RKO (cell line): ENCODE measurements at regions not wholly inside any gene's neighbourhood (a gene's known extent, or its start where the extent isn't known, plus 50 kb on each side); places are given as distances from the start of the nearest gene placed in this dataset.

Experiments used
- DNase-seq: peaks from one replicate; pipeline ENCODE4 v3.0.0-alpha.2; 2016; ENCODE audit warnings: low spot score

DNA sequence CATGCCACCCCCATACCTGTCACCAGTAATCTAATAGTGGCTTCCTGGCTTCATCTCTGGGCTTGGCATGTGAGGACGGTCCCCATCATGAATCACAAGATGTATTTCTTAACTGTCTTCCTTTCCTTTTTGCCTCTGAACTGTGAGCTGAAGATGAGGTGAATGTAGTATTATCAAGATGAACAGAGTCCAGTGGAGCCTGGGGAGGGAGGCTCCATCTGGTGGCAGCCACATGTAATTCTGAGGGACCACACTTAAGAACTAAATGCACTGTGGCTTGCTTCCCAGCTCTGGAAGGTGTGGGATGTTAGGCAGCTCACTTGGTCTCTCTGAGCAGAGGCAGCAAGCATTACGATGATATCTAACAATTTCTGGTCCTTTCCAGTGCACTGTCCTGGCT, 354.9 kb upstream of the ASIC2 start:
- DNase-seq: peak; percentile 32

DNA sequence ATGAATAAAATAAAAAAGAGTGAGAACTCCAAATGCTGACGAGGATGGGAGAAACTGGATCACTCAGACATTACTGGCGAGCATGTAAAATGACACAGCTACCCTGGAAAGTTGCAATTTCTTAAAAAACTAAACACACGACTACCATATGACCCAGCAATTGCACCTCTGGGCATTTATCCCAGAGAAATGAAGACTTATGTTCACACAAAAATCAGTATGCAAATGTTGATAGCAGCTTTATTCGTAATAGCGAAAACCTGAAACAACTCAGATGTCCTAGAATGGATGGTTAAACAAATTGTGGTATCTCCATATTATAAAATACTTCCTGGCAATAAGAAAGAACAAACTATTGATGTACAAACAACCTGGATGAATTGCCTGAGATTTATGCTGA, 357.2 kb upstream of the ASIC2 start:
- DNase-seq: no peak

DNA sequence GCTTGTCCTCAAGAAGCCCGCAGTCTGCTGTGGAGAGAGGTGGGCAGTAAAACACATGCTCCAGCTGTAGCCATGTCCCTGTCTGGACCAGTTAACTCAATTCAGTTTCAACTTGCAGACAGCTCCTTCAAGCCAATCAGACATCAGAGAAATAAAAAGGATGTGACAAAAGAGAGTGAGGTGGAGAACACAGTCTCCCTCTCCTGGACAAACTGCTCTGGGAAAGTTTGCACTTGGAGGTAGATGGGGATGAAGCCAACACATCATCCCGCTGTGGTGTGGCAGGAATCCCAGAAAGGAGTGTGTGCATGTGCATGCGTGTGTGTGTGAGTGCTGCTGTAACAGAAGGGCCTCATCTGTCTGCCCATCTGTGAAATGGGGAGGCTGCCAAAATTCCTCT, 358.6 kb upstream of the ASIC2 start:
- peak; percentile 11 for DNase-seq

- DNase-seq: no peak
Measured at GRCh38 chr17:33652731-33653398, 359.8 kb upstream of the ASIC2 start.

- DNase-seq: no peak
Measured at GRCh38 chr17:33653399-33653788, 360.3 kb upstream of the ASIC2 start.

DNA sequence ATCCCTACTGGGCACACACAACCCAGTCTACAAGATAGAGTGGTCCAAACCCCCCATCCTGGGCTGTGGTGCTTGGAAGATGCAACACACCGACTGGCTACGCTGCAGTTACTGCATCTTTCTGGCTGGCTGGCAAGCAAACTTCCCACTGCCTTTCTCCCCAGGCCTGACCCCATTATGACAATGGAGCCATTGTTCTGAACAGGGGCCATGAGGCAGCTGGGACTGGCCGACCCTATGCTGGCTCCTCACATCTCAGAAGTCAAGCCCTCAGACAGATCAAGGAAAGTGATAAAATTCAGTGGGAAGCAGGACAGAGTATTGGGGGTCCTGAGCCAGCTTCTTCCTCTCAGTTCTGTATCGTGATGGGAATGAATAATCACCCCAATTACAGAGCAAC, 364.1 kb upstream of the ASIC2 start:
- no peak for DNase-seq

DNA sequence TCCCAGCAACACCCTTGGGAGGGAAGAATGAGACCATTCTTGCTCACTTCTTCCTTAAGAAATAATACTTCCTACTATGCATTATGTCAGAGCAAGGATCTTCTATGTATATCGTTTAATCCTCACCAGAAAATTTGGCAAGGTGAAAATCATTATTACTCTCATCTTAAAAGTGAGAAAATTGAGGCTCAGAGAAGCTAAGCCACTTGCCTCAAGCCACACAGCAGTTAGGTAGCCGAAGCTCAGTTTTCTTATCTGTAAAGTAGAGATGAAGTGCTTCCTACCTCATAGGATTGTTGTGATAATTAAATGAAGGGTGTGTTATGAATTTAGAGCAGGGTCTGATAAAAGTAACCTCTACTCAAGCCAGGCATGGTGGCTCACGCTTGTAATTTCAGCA, 368.9 kb upstream of the ASIC2 start:
- DNase-seq: no peak

- no peak for DNase-seq
Measured at GRCh38 chr17:33664116-33664840, 371.2 kb upstream of the ASIC2 start.

- DNase-seq: peak; percentile 8
Measured at GRCh38 chr17:33667052-33667509, 374.0 kb upstream of the ASIC2 start.

GRCh38 chr17:33667671-33668070, 374.6 kb upstream of the ASIC2 start:
- DNase-seq: no peak

DNA sequence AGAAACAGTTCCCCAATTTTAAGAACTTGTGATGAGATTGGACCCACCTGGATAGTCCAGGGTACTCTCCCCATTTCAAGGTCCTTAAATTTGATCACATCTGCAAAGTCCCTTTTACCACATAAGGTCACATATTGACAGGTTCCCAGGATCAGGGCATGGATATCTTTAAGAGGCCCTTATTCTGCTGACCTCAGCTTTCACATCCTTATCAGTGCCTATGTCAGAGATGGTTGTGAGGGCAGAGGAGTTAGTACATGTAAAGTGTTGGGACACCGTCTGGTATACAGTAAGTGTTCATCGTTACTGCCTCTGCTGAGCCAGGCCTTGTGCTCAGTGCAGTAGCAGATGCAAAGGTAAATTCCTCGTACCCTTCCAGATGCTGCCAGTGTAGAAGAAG, 375.4 kb upstream of the ASIC2 start:
- no peak for DNase-seq

DNA sequence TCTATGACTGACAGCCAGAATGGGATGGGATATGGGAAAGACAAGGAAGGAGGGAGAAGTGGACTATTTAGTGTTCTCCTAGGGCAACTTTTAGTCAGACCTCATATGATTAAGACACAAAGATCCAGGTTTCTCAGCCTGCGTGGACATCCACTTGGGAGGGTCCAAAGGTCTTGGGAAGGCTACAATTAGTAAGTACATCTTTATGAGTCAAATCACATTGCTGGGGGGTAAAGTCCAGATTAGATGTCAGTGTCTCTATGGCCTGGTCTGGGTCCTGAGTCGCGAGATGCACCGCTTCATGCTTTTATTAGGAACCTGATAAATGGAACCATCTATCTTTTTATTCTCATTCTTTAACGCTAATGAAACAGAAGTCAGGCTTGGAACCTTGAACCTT, 378.4 kb upstream of the ASIC2 start:
- no peak for DNase-seq

GRCh38 chr17:33674685-33675084, 381.6 kb upstream of the ASIC2 start:
- peak; percentile 63 for DNase-seq

GRCh38 chr17:33676444-33676843, 383.3 kb upstream of the ASIC2 start:
- DNase-seq: no peak

DNA sequence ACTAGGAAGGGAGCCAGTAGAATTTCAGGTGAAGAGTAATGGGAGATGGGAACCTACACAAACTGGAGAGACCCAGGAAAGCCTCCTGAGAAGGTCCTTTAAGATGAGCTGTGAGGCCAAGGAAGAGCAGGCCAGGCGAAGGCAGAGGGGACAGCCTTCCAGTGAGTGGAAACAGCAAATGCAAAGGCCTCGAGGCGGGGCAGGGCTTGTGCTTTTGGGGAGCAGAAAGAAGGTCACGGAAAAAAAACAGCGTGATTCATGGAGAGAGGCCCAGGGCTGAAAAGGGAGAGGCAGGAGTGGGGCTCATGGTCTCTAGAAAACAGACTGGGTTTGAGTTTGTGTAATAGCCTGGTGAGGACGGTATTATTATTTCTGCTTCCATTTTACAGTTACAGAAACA, 386.5 kb upstream of the ASIC2 start:
- DNase-seq: no peak

- DNase-seq: no peak
Measured at GRCh38 chr17:33680472-33680871, 387.4 kb upstream of the ASIC2 start.

DNA sequence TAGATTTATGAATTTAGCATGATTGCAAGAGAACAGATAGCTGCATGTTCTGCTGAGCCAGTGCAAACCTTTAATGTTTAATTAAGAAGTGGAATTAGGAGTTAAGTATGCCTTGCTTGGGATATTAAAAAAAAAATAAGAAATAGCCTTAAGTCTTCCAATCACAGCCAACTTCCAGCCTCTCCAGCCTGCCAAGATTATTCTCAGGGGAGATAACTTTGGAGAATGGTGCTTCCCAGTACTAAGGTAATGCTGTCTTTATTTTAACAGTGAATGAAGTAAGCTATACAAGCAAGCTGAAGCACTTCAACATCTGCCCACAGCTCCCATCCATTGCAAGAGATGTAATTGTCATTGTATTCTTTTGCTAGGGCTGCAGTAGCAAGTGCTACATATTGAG, 389.5 kb upstream of the ASIC2 start:
- no peak for DNase-seq

GRCh38 chr17:33684735-33685134, 391.6 kb upstream of the ASIC2 start:
- DNase-seq: no peak

GRCh38 chr17:33686171-33686570, 393.1 kb upstream of the ASIC2 start:
- no peak for DNase-seq

GRCh38 chr17:33687831-33688230, 394.7 kb upstream of the ASIC2 start:
- DNase-seq: no peak

GRCh38 chr17:33688771-33689170, 395.7 kb upstream of the ASIC2 start:
- no peak for DNase-seq

GRCh38 chr17:33689725-33690124, 396.6 kb upstream of the ASIC2 start:
- DNase-seq: no peak

GRCh38 chr17:33695431-33695830, 402.3 kb upstream of the ASIC2 start:
- no peak for DNase-seq

DNA sequence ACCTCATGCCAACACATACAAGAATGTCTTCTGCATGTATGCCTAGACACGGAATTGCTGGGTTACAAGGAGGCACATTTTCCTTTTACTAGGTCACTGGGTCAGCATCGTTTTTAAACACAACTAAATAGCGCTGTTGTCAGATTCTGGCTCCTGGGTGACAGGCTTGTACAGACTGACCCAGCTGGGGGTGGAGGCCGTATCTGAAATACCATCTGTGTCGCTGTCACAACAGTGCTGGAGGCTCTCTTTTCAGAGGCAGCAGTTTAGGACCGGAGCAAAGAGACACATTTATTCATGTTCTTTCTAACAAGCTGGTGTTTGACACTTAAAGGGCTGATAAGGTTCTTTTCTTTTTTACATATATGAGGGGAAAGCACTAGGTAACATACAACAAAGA, 403.0 kb upstream of the ASIC2 start:
- DNase-seq: no peak
